ENCODE measurements at regions not wholly inside any gene's neighbourhood (a gene's known extent, or its start where the extent isn't known, plus 50 kb on each side); places are given as distances from the start of the nearest gene placed in this dataset.
A peak's percentile ranks its signal among the peaks of the same experiment; 100 is the strongest.
"Not testable (repeated sequence)": the region's sequence is repeated elsewhere in the genome, so short reads cannot be mapped to it uniquely, and the experiment has no call there.

GRCh38 chr6:163745536-163746400, 331.2 kb downstream of the QKI start:
- DNase-seq: peak; percentile 97

- DNase-seq: no peak
Observed at GRCh38 chr6:163744256-163744925, 329.9 kb downstream of the QKI start.

- no peak for DNase-seq
Observed at GRCh38 chr6:163743796-163744195, 329.3 kb downstream of the QKI start.

GRCh38 chr6:163741743-163742363, 327.3 kb downstream of the QKI start:
- no peak for DNase-seq

GRCh38 chr6:163741342-163741741, 326.8 kb downstream of the QKI start:
- DNase-seq: no peak

GRCh38 chr6:163739966-163740365, 325.4 kb downstream of the QKI start:
- no peak for DNase-seq

GRCh38 chr6:163739408-163739725, 324.8 kb downstream of the QKI start:
- no peak for DNase-seq

- DNase-seq: no peak
Observed at GRCh38 chr6:163738725-163739407, 324.3 kb downstream of the QKI start.

GRCh38 chr6:163738304-163738703, 323.8 kb downstream of the QKI start:
- no peak for DNase-seq

GRCh38 chr6:163735076-163735475, 320.6 kb downstream of the QKI start:
- DNase-seq: no peak

- no peak for DNase-seq
Observed at GRCh38 chr6:163733061-163733460, 318.5 kb downstream of the QKI start.

GRCh38 chr6:163732479-163732878, 318.0 kb downstream of the QKI start:
- DNase-seq: no peak

GRCh38 chr6:163732014-163732351, 317.5 kb downstream of the QKI start:
- not testable (repeated sequence) for DNase-seq

GRCh38 chr6:163731215-163732013, 316.9 kb downstream of the QKI start:
- DNase-seq: no peak

GRCh38 chr6:163730246-163731210, 316.0 kb downstream of the QKI start:
- no peak for DNase-seq

GRCh38 chr6:163729127-163729872, 314.8 kb downstream of the QKI start:
- no peak for DNase-seq

- DNase-seq: no peak
Observed at GRCh38 chr6:163728442-163729126, 314.1 kb downstream of the QKI start.

GRCh38 chr6:163726037-163726695, 311.6 kb downstream of the QKI start:
- DNase-seq: no peak
